DOHH2 (cell line): ENCODE measurements at regions not wholly inside any gene's neighbourhood (a gene's known extent, or its start where the extent isn't known, plus 50 kb on each side); places are given as distances from the start of the nearest gene placed in this dataset.

ENCODE experiments used
- H3F3A ChIP-seq: fragments of 200-600 bp; sonication (generic), shearing (Covaris generic); 2 replicates; pipeline ENCODE4 v1.6.0; 2016; ENCODE audit warnings: antibody characterized with exemption, mild to moderate bottlenecking; ENCODE audit not compliant: control insufficient read depth, insufficient read depth
- H3K27ac ChIP-seq: fragments of 200-600 bp; sonication (generic); 2 replicates; pipeline ENCODE4 v1.5.1; 2014; ENCODE audit warnings: low read depth, mild to moderate bottlenecking, low read length, moderate library complexity
- H3K27me3 ChIP-seq: fragments of 200-600 bp; sonication (generic); 2 replicates; pipeline ENCODE4 v1.6.1; 2014; ENCODE audit warnings: mild to moderate bottlenecking, low read length, mixed read lengths; ENCODE audit not compliant: control insufficient read depth
- H3K36me3 ChIP-seq: fragments of 200-600 bp; sonication (generic); 2 replicates; pipeline ENCODE4 v1.6.1; 2014; ENCODE audit warnings: mild to moderate bottlenecking, low read length, moderate library complexity, mixed read lengths; ENCODE audit not compliant: control insufficient read depth
- H3K4me1 ChIP-seq: fragments of 200-600 bp; sonication (generic); 2 replicates; pipeline ENCODE4 v1.6.1; 2014; ENCODE audit warnings: mild to moderate bottlenecking, low read length, mixed read lengths; ENCODE audit not compliant: control insufficient read depth
- H3K4me2 ChIP-seq: fragments of 200-600 bp; sonication (generic); 2 replicates; pipeline ENCODE4 v1.6.0; 2014; ENCODE audit warnings: mild to moderate bottlenecking, low read length, moderate library complexity
- H3K4me3 ChIP-seq: fragments of 200-600 bp; sonication (generic); 2 replicates; pipeline ENCODE4 v1.5.1; 2014; ENCODE audit warnings: mild to moderate bottlenecking, low read length, mixed read lengths
- H3K79me2 ChIP-seq: fragments of 200-600 bp; sonication (generic); 2 replicates; pipeline ENCODE4 v1.6.1; 2014; ENCODE audit warnings: mild to moderate bottlenecking, low read length, mixed read lengths; ENCODE audit not compliant: control insufficient read depth
- H3K9me2 ChIP-seq: fragments of 200-600 bp; sonication (generic); replicated peaks from 2 replicates; pipeline ENCODE4 v1.6.1; 2014; ENCODE audit warnings: mild to moderate bottlenecking, low read length, mixed read lengths; ENCODE audit not compliant: control insufficient read depth
- H3K9me3 ChIP-seq: fragments of 200-600 bp; sonication (generic); 2 replicates; pipeline ENCODE4 v1.6.1; 2014; ENCODE audit warnings: antibody characterized with exemption, low read length, mixed read lengths; ENCODE audit not compliant: control insufficient read depth, insufficient read depth
- H4K20me1 ChIP-seq: fragments of 200-600 bp; sonication (generic); 2 replicates; pipeline ENCODE4 v1.6.0; 2014; ENCODE audit warnings: low read depth, mild to moderate bottlenecking, antibody characterized with exemption, low read length, moderate library complexity; ENCODE audit not compliant: control insufficient read depth, insufficient read depth
- EZH2phosphoT487 ChIP-seq: fragments of 200-600 bp; sonication (generic); IDR thresholded peaks from 2 replicates; pipeline ENCODE4 v1.6.1; 2017; ENCODE audit warnings: borderline replicate concordance, mild to moderate bottlenecking, antibody characterized with exemption, low read length, moderate library complexity, mixed read lengths
- TF ChIP-seq, protein P1 (sequence below): fragments of 200-600 bp; sonication (generic); IDR thresholded peaks from one replicate; pipeline ENCODE4 v1.5.1; 2014; ENCODE audit warnings: antibody characterized with exemption, mild to moderate bottlenecking, low read depth, low read length; ENCODE audit not compliant: poor library complexity, severe bottlenecking

GRCh38 chr11:57100638-57101331 lies 81.0 kb upstream of the LRRC55 start:
- Histone ChIP-seq H3K27ac (no peak overlapping the region), H3K36me3 (no peaks in the 10 kb centered on the region), H3K4me2 (no peak overlapping the region), H3K27me3 (no peaks in the 10 kb centered on the region), H3K4me1 (no peaks in the 10 kb centered on the region), H3K79me2 (no peaks in the 10 kb centered on the region), H3K9me3 (no peaks in the 10 kb centered on the region), H3K4me3 (no peak overlapping the region), H3F3A (no peaks in the 10 kb centered on the region), H3K9me2 (no peaks in the 10 kb centered on the region), H4K20me1 (no peaks in the 10 kb centered on the region)
- TF ChIP-seq, protein P1, sequence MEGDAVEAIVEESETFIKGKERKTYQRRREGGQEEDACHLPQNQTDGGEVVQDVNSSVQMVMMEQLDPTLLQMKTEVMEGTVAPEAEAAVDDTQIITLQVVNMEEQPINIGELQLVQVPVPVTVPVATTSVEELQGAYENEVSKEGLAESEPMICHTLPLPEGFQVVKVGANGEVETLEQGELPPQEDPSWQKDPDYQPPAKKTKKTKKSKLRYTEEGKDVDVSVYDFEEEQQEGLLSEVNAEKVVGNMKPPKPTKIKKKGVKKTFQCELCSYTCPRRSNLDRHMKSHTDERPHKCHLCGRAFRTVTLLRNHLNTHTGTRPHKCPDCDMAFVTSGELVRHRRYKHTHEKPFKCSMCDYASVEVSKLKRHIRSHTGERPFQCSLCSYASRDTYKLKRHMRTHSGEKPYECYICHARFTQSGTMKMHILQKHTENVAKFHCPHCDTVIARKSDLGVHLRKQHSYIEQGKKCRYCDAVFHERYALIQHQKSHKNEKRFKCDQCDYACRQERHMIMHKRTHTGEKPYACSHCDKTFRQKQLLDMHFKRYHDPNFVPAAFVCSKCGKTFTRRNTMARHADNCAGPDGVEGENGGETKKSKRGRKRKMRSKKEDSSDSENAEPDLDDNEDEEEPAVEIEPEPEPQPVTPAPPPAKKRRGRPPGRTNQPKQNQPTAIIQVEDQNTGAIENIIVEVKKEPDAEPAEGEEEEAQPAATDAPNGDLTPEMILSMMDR: no peak
- no peak for TF ChIP-seq EZH2phosphoT487

- Histone ChIP-seq H3K4me1 (no peaks in the 10 kb centered on the region), H3K4me3 (no peak overlapping the region), H3K4me2 (no peak overlapping the region), H3F3A (no peaks in the 10 kb centered on the region), H3K27ac (no peak overlapping the region), H3K27me3 (no peaks in the 10 kb centered on the region), H3K9me3 (no peaks in the 10 kb centered on the region), H4K20me1 (no peaks in the 10 kb centered on the region), H3K36me3 (no peaks in the 10 kb centered on the region), H3K9me2 (no peaks in the 10 kb centered on the region), H3K79me2 (no peaks in the 10 kb centered on the region)
- no peak for TF ChIP-seq EZH2phosphoT487
- TF ChIP-seq, protein P1: no peak
Observed at GRCh38 chr11:57103899-57104605, 77.7 kb upstream of the LRRC55 start.

DNA sequence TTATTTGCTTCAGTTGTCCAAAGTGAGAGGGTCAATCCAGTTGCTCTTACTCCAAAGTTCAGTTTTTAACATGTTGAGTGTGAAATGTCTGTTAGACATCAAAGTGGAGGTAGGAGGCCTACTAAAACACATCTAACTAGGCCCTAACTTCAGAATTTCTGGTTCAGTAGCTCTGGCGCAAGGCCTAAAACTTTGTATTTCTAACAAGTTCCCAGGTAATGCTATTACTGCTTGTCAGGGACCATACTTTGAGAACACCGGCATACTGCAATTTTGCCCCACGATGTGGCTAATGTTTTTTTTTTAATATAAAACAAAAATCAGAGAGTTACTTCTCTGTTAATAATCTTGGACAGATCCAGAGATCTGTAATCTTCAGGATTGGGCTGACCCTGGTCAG lies 72.4 kb upstream of the LRRC55 start:
- H3F3A ChIP-seq: no peaks in the 10 kb centered on the region
- H3K27ac ChIP-seq: no peak overlapping the region
- H3K4me2 ChIP-seq: no peak overlapping the region
- no peaks in the 10 kb centered on the region for H4K20me1 ChIP-seq
- 0 out of 2 replicates have a peak, but pooled peaks cover 2% of the 10 kb centered on the region for H3K27me3 ChIP-seq
- no peaks in the 10 kb centered on the region for H3K36me3 ChIP-seq
- no peak overlapping the region for H3K4me3 ChIP-seq
- no peaks in the 10 kb centered on the region for H3K4me1 ChIP-seq
- TF ChIP-seq, protein P1: no peak
- no peak for TF ChIP-seq EZH2phosphoT487
- H3K9me2 ChIP-seq: no peaks in the 10 kb centered on the region
- H3K9me3 ChIP-seq: no peaks in the 10 kb centered on the region
- no peaks in the 10 kb centered on the region for H3K79me2 ChIP-seq
